ENCODE measurements at regions not wholly inside any gene's neighbourhood (a gene's known extent, or its start where the extent isn't known, plus 50 kb on each side); places are given as distances from the start of the nearest gene placed in this dataset.
A peak's percentile ranks its signal among the peaks of the same experiment; 100 is the strongest.
"Not testable (repeated sequence)": the region's sequence is repeated elsewhere in the genome, so short reads cannot be mapped to it uniquely, and the experiment has no call there.

DNA sequence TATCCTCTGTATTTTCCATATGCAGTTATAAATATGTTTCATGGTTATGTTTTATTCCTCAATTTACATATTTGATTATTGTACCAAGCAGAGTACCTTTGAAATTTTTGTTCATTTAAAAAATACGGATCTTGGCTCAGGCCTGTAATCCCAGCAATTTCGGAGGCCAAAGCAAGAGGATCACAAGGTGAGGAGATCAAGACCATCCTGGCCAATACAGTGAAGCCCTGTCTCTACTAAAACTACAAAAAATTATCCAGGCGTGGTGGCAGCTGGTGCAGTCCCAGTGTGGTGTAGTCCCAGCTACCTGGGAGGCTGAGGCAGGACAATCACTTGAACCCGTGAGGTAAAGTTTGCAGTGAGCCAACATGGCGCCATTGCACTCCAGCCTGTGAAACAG, 251.2 kb upstream of the TPTE start:
- H3K9me3 Mint-ChIP-seq, result peaks cover 17% of the 10 kb centered on the region
- H3K36me3 Mint-ChIP-seq; H3K4me1 Mint-ChIP-seq; H3K27me3 Mint-ChIP-seq (ENCODE audit: low read depth); H3K27ac Mint-ChIP-seq; DNase-seq (ENCODE audit: low spot score in 2 of 2, unreplicated experiment in 2 of 2); H3K4me3 Mint-ChIP-seq: not testable (repeated sequence)

DNA sequence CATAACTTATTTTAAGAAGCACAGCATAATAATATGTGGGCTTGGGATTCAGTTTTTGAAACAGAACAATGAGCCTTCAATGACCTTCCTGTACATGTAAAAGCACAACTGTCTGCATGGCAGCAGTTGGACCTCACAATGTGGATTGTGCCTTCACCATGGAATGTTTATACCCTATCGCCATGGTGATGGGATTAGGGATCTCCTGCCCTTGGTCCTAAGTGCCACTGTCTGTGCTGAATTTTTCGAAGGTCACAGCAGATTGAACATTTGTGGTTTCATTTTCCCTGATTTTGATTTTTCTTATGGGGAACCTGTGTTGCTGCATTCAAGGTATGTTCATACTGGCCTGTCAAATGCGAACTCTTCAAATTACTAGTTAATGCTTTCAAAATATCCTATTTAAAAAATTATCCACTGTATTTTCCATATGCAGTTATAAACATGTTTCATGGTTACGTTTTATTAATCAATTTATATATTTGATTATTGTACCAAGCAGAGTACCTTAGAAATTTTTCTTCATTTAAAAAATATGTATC, 249.6 kb upstream of the TPTE start:
- H3K36me3 Mint-ChIP-seq; H3K4me1 Mint-ChIP-seq; H3K4me3 Mint-ChIP-seq; H3K27ac Mint-ChIP-seq; H3K27me3 Mint-ChIP-seq (ENCODE audit: low read depth): not testable (repeated sequence)
- H3K9me3 Mint-ChIP-seq, result peaks cover 17% of the 10 kb centered on the region
- DNase-seq (ENCODE audit: low spot score in 2 of 2, unreplicated experiment in 2 of 2), result peak in 1 of 2 experiments; percentile 25

DNA sequence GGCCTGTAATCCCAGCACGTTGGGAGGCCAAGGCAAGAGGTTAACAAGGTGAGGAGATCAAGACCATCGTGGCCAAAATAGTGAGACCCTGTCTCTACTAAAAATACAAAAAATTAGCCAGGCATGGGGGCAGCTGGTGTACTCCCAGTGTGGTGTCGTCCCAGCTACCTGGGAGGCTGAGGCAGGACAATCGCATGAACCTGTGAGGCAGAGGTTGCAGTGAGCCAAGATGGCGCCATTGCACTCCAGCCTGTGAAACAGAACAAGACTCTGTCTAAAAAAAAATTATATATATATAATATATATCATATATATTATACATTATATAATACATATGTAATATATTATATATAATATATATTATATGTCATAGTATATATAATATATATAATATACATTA, 249.2 kb upstream of the TPTE start:
- H3K4me1 Mint-ChIP-seq, result no peaks in the 10 kb centered on the region
- no peak overlapping the region for H3K4me3 Mint-ChIP-seq
- no peak overlapping the region for H3K27ac Mint-ChIP-seq
- peaks cover 17% of the 10 kb centered on the region for H3K9me3 Mint-ChIP-seq
- TF ChIP-seq, protein P1, sequence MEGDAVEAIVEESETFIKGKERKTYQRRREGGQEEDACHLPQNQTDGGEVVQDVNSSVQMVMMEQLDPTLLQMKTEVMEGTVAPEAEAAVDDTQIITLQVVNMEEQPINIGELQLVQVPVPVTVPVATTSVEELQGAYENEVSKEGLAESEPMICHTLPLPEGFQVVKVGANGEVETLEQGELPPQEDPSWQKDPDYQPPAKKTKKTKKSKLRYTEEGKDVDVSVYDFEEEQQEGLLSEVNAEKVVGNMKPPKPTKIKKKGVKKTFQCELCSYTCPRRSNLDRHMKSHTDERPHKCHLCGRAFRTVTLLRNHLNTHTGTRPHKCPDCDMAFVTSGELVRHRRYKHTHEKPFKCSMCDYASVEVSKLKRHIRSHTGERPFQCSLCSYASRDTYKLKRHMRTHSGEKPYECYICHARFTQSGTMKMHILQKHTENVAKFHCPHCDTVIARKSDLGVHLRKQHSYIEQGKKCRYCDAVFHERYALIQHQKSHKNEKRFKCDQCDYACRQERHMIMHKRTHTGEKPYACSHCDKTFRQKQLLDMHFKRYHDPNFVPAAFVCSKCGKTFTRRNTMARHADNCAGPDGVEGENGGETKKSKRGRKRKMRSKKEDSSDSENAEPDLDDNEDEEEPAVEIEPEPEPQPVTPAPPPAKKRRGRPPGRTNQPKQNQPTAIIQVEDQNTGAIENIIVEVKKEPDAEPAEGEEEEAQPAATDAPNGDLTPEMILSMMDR (IDR thresholded peaks at IDR 0.05; ENCODE audit: unreplicated experiment), result no peak
- H3K36me3 Mint-ChIP-seq, result peaks cover 7% of the 10 kb centered on the region
- no peak for DNase-seq (ENCODE audit: low spot score in 2 of 2, unreplicated experiment in 2 of 2)
- no peaks in the 10 kb centered on the region for H3K27me3 Mint-ChIP-seq (ENCODE audit: low read depth)

DNA sequence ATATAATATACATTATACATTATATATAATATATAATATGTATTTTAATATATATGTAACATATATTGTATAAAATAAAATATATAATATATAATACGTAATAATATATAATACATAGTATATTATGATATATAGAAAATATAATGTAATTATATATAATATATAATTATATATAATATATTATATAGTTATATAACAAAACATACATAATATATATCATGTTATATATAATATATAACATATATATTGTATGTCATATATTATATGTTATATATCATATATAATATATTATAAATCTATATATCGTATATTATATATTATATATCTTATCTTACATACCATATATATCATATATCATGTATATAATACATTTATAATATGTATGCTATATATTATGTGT, 248.2 kb upstream of the TPTE start:
- Mint-ChIP-seq H3K36me3 (peaks cover 7% of the 10 kb centered on the region), H3K9me3 (peaks cover 17% of the 10 kb centered on the region), H3K27ac (no peak overlapping the region), H3K27me3 (ENCODE audit: low read depth) (no peaks in the 10 kb centered on the region), H3K4me1 (no peaks in the 10 kb centered on the region), H3K4me3 (no peak overlapping the region)
- TF ChIP-seq, protein P1 (IDR thresholded peaks at IDR 0.05; ENCODE audit: unreplicated experiment), result no peak
- DNase-seq (ENCODE audit: low spot score in 2 of 2, unreplicated experiment in 2 of 2), result no peak

DNA sequence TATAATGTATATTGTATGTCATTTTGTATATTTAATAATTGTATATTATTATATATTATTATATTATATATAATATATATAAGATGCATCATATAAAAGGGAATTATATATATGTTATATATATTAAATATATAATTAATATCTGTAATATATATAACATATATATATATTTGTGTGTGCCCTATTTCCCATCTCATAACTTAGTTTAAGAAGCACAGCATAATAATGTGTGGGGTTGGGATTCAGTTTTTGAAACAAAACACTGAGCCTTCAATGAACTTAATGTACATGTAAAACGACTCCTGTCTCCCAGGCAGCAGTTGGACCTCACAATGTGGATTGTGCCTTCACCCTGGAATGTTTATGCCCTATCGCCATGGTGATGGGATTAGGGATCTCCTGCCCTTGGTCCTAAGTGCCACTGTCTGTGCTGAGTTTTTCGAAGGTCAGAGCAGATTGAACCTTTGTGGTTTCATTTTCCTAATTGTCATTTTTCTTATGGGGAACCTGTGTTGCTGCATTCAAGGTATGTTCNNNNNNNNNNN, 247.5 kb upstream of the TPTE start:
- not testable (repeated sequence) for H3K27me3 Mint-ChIP-seq (ENCODE audit: low read depth); H3K27ac Mint-ChIP-seq; H3K4me3 Mint-ChIP-seq; DNase-seq (ENCODE audit: low spot score in 2 of 2, unreplicated experiment in 2 of 2); H3K36me3 Mint-ChIP-seq; H3K4me1 Mint-ChIP-seq
- peaks cover 17% of the 10 kb centered on the region for H3K9me3 Mint-ChIP-seq

All from mesothelial cell of epicardium (in vitro differentiated cells).